ENCODE measurements at regions not wholly inside any gene's neighbourhood (a gene's known extent, or its start where the extent isn't known, plus 50 kb on each side); places are given as distances from the start of the nearest gene placed in this dataset.

GRCh38 chr17:77853191-77853977 is 105.1 kb upstream of the TNRC6C start:
- Histone ChIP-seq H3K27me3 (no peaks in the 10 kb centered on the region), H3K4me1 (no peaks in the 10 kb centered on the region), H3K36me3 (no peaks in the 10 kb centered on the region), H3K9me3 (no peaks in the 10 kb centered on the region), H3K4me3 (no peak overlapping the region), H3K27ac (no peak overlapping the region)
- no peak for TF ChIP-seq CTCF (IDR thresholded peaks at IDR 0.05)
- DNase-seq (peak in 1 of 2 donors; percentile 7), ATAC-seq (peak in 1 of 8 donors; percentile 15)
- 91 to 95% methylated on average over 20 of the region's 20 CpGs for WGBS, 2 donors
- intact Hi-C loops (cut with DNase I): no loop called here

GRCh38 chr17:77854083-77854758 is 104.3 kb upstream of the TNRC6C start:
- no peak overlapping the region for H3K4me3 ChIP-seq
- no peak for TF ChIP-seq CTCF (IDR thresholded peaks at IDR 0.05)
- 89 to 91% methylated on average over 14 of the region's 14 CpGs for WGBS, 2 donors
- no peaks in the 10 kb centered on the region for H3K27me3 ChIP-seq
- no peaks in the 10 kb centered on the region for H3K36me3 ChIP-seq
- intact Hi-C loops (cut with DNase I): no loop called here
- peaks cover 0 to 4% (median 0%) of the 10 kb centered on the region in 9 donors for H3K4me1 ChIP-seq
- no peak overlapping the region for H3K27ac ChIP-seq
- H3K9me3 ChIP-seq: no peaks in the 10 kb centered on the region
- DNase-seq (peak in 1 of 2 donors; percentile 7), ATAC-seq (no peak)

- TF ChIP-seq CTCF (IDR thresholded peaks at IDR 0.05): no peak
- H3K27ac ChIP-seq: no peak overlapping the region
- no peak overlapping the region for H3K4me3 ChIP-seq
- 92 to 94% methylated on average over 20 of the region's 20 CpGs for WGBS, 2 donors
- peaks cover 0 to 7% (median 0%) of the 10 kb centered on the region in 9 donors for H3K4me1 ChIP-seq
- intact Hi-C loops (cut with DNase I): no loop called here
- ATAC-seq (no peak), DNase-seq (peak in 1 of 2 donors; percentile 4)
- no peaks in the 10 kb centered on the region for H3K36me3 ChIP-seq
- no peaks in the 10 kb centered on the region for H3K27me3 ChIP-seq
- H3K9me3 ChIP-seq: no peaks in the 10 kb centered on the region
Observed at GRCh38 chr17:77854759-77855745, 103.5 kb upstream of the TNRC6C start.
